Neural cell (in vitro differentiated cells): ENCODE measurements at regions not wholly inside any gene's neighbourhood (a gene's known extent, or its start where the extent isn't known, plus 50 kb on each side); places are given as distances from the start of the nearest gene placed in this dataset.

Experiments
- H2AFZ ChIP-seq: fragments of 200-600, 300-800 bp; sonication (generic), shearing (Covaris generic); 2 replicates; pipeline ENCODE4 v1.6.0; 2014; ENCODE audit warnings: low read depth, mild to moderate bottlenecking, antibody characterized with exemption, low read length, moderate library complexity
- H3F3A ChIP-seq: fragments of 200-600 bp; shearing (Covaris generic); 2 replicates; pipeline ENCODE4 v1.6.1; 2016; ENCODE audit warnings: mild to moderate bottlenecking, moderate library complexity, mixed read lengths, antibody characterized with exemption, low read length; ENCODE audit not compliant: insufficient read depth, poor library complexity, severe bottlenecking
- H3K27ac ChIP-seq: fragments of 200-600, 300-800 bp; sonication (generic), shearing (Covaris generic); 2 replicates; pipeline ENCODE4 v1.5.1; 2014; ENCODE audit warnings: mild to moderate bottlenecking, low read length, moderate library complexity
- H3K27me3 ChIP-seq: fragments of 300-800, 200-600 bp; sonication (generic), shearing (Covaris generic); 2 replicates; pipeline ENCODE4 v1.6.0; 2014; ENCODE audit warnings: mild to moderate bottlenecking, low read depth, low read length, moderate library complexity; ENCODE audit not compliant: insufficient read depth
- H3K36me3 ChIP-seq: fragments of 300-800, 200-600 bp; sonication (generic), shearing (Covaris generic); 2 replicates; pipeline ENCODE4 v1.5.1; 2014; ENCODE audit warnings: mild to moderate bottlenecking, antibody characterized with exemption, low read length, moderate library complexity; ENCODE audit not compliant: insufficient read depth
- H3K4me2 ChIP-seq: fragments of 300-800, 200-600 bp; sonication (generic), shearing (Covaris generic); 2 replicates; pipeline ENCODE4 v1.6.0; 2014; ENCODE audit warnings: mild to moderate bottlenecking, low read length
- H3K4me3 ChIP-seq: fragments of 300-800, 200-600 bp; sonication (generic), shearing (Covaris generic); 2 replicates; pipeline ENCODE4 v1.5.1; 2014; ENCODE audit warnings: mild to moderate bottlenecking, low read length, moderate library complexity
- H3K79me2 ChIP-seq: fragments of 200-600 bp; shearing (Covaris generic); replicated peaks from 2 replicates; pipeline ENCODE4 v1.6.0; 2014; ENCODE audit warnings: mild to moderate bottlenecking, low read length, moderate library complexity; ENCODE audit not compliant: insufficient read depth
- H3K9ac ChIP-seq: fragments of 300-800, 200-600 bp; sonication (generic), shearing (Covaris generic); 2 replicates; pipeline ENCODE4 v1.6.1; 2016; ENCODE audit warnings: mild to moderate bottlenecking, low read length, mixed read lengths
- H3K9me2 ChIP-seq: fragments of 200-600 bp; shearing (Covaris generic); 2 replicates; pipeline ENCODE4 v1.6.1; 2016; ENCODE audit warnings: mild to moderate bottlenecking, low read length, mixed read lengths; ENCODE audit not compliant: insufficient read depth
- H3K9me3 ChIP-seq: fragments of 200-600, 300-800 bp; sonication (generic), shearing (Covaris generic); 2 replicates; pipeline ENCODE4 v1.6.1; 2016; ENCODE audit warnings: mild to moderate bottlenecking, mixed run types, low read length, moderate library complexity, mixed read lengths
- H4K20me1 ChIP-seq: fragments of 200-600 bp; shearing (Covaris generic); 2 replicates; pipeline ENCODE4 v1.6.1; 2016; ENCODE audit warnings: mild to moderate bottlenecking, mixed run types; ENCODE audit not compliant: insufficient read depth
- CTCF ChIP-seq: fragments of 450-650 bp; IDR thresholded peaks from 2 replicates; pipeline ENCODE4 v1.5.1; 2014; ENCODE audit warnings: antibody characterized with exemption, mild to moderate bottlenecking, moderate library complexity; ENCODE audit not compliant: poor library complexity, severe bottlenecking
- EP300 ChIP-seq: fragments of 450-650 bp; conservative IDR thresholded peaks from 2 replicates; pipeline ENCODE4 v1.6.1; 2014; ENCODE audit warnings: antibody characterized with exemption, mild to moderate bottlenecking, moderate library complexity; ENCODE audit not compliant: poor library complexity, severe bottlenecking
- EZH2 ChIP-seq: fragments of 200-600, 300-800 bp; shearing (Covaris generic), sonication (generic); IDR thresholded peaks from 2 replicates; pipeline ENCODE4 v1.6.1; 2014; ENCODE audit warnings: antibody characterized with exemption, low read length, borderline replicate concordance, mild to moderate bottlenecking; ENCODE audit not compliant: insufficient read depth, poor library complexity, severe bottlenecking
- MXI1 ChIP-seq: fragments of 450-650 bp; conservative IDR thresholded peaks from 2 replicates; pipeline ENCODE4 v1.6.1; 2014; ENCODE audit warnings: antibody characterized with exemption, mild to moderate bottlenecking; ENCODE audit not compliant: poor library complexity, severe bottlenecking
- POLR2AphosphoS5 ChIP-seq: IDR thresholded peaks from 2 replicates; pipeline ENCODE4 v1.6.1; 2012
- RAD21 ChIP-seq: fragments of 450-650 bp; conservative IDR thresholded peaks from 2 replicates; pipeline ENCODE4 v1.6.1; 2014; ENCODE audit warnings: antibody characterized with exemption, mild to moderate bottlenecking, moderate library complexity
- REST ChIP-seq: IDR thresholded peaks from 2 replicates; pipeline ENCODE4 v1.6.1; 2012; ENCODE audit warnings: borderline replicate concordance
- SMC3 ChIP-seq: fragments of 450-650 bp; conservative IDR thresholded peaks from 2 replicates; pipeline ENCODE4 v1.6.1; 2014; ENCODE audit warnings: antibody characterized with exemption, mild to moderate bottlenecking, moderate library complexity; ENCODE audit not compliant: poor library complexity
- TAF1 ChIP-seq: IDR thresholded peaks from 2 replicates; pipeline ENCODE4 v1.6.1; 2012; ENCODE audit warnings: low read depth

- Histone ChIP-seq H3K79me2 (no peaks in the 10 kb centered on the region), H3K27ac (no peak overlapping the region), H3K4me2 (no peak overlapping the region), H3K9ac (no peak overlapping the region), H3K36me3 (no peaks in the 10 kb centered on the region), H3K27me3 (peaks cover 5% of the 10 kb centered on the region), H3F3A (no peaks in the 10 kb centered on the region), H3K4me3 (no peak overlapping the region), H3K9me3 (no peaks in the 10 kb centered on the region), H3K9me2 (no peaks in the 10 kb centered on the region), H2AFZ (no peak overlapping the region), H4K20me1 (no peaks in the 10 kb centered on the region)
- no peak for TF ChIP-seq SMC3
Measured at GRCh38 chr16:86076606-86077005, 177.6 kb downstream of the IRF8 start.

- Histone ChIP-seq H3K9ac (no peak overlapping the region), H3K9me2 (no peaks in the 10 kb centered on the region), H3K4me3 (no peak overlapping the region), H3K79me2 (no peaks in the 10 kb centered on the region), H3K9me3 (no peaks in the 10 kb centered on the region), H3K27me3 (peaks cover 3% of the 10 kb centered on the region), H2AFZ (no peak overlapping the region), H4K20me1 (no peaks in the 10 kb centered on the region), H3K27ac (no peak overlapping the region), H3K4me2 (no peak overlapping the region), H3K36me3 (no peaks in the 10 kb centered on the region), H3F3A (no peaks in the 10 kb centered on the region)
- TF ChIP-seq EZH2, result no peak
- TF ChIP-seq RAD21, result no peak
- no peak for TF ChIP-seq MXI1
- no peak for TF ChIP-seq CTCF
- TF ChIP-seq REST, result no peak
- TF ChIP-seq EP300, result no peak
- no peak for TF ChIP-seq POLR2AphosphoS5
- no peak for TF ChIP-seq SMC3
- TF ChIP-seq TAF1, result no peak
Measured at GRCh38 chr16:86077243-86077940, 178.4 kb downstream of the IRF8 start.
